HuH-7.5 (cell line): ENCODE measurements at regions not wholly inside any gene's neighbourhood (a gene's known extent, or its start where the extent isn't known, plus 50 kb on each side); places are given as distances from the start of the nearest gene placed in this dataset.
A peak's percentile ranks its signal among the peaks of the same experiment; 100 is the strongest.
"Not testable (repeated sequence)": the region's sequence is repeated elsewhere in the genome, so short reads cannot be mapped to it uniquely, and the experiment has no call there.

ENCODE experiments used
- DNase-seq: peaks from one replicate; pipeline ENCODE4 v3.0.0; 2011; ENCODE audit warnings: low spot score

DNA sequence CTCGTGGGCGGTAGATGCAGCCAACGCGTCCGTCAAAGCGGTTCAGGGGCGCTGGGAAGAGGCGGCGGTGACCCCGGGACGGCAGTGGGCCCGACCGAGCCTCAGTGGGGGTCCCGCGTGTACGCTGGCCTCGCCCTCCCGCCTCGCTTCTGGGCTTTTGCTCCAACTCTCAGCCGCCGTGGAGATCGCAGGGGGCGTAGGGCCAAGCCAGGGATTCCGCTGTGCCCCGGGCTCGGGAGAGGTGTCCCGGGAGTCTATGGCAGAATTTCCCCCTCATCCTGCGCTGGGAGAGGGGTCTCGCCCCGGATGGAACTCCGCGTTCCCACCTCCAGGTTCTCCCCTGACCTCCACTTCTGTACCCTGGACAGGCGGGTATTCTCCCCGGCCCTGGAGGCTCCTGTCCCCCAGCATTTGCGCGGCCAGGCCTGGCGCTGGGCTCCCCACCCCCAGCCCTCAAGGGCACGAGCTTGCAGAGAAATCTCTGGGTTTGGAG is 131.9 kb downstream of the MRPL36 start:
- no peak for DNase-seq

DNA sequence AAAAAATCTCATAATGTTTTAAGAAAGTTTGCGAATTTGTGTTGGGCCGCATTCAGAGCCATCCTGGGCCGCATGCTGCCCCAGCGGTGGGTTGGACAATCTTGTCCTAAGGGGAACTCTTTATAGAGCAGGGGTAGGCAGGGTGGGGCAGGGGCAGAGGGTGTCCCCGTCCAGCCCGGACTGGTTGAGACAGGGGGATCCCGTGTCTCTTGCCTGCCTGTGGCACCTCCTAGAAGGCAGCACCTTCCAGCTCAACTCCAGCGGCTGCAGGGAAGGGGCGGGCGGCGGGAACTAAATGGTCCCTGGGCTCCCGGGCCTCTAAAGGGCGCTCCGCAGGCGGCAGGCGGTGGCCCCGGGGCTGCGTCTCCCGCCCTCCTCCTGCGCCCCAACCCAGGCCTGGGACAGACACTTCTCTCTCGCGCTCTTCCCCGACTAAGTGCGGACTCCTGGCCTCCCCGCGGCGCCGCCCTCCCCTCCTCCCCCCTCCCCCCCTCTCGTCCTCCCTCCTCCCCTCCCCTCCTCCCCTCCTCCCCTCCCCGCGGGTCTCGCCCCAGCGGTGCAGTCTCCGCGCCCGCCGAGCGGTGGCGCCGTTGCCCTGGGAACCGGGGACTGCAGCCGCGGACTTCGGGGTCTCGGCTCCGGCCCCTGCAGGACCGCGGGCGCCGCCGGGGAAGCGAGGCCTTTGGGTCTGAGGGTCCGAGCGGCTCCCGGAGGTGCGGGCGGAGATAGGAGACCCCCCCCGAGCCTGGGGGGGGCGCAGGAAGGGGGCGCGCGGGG is 132.6 kb downstream of the MRPL36 start:
- peak; percentile 72 for DNase-seq

DNA sequence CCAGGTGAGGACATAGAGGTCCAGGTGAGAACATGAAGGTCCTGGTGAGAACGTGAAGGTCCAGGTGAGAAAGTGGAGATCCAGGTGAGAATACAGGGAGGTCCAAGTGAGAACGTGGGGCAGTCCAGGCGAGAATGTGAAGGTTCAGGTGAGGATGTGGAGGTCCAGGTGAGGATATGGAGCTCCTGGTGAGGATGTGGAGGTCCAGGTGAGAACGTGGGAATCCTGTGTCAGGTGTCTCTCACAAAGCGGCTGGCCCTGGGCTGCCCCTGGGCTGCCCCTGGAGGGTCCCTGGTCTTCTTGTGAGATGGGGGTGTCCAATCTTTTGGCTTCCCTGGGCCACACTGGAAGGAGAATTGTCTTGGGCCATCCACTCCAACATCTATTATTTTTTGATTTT is 133.4 kb downstream of the MRPL36 start:
- no peak for DNase-seq

DNA sequence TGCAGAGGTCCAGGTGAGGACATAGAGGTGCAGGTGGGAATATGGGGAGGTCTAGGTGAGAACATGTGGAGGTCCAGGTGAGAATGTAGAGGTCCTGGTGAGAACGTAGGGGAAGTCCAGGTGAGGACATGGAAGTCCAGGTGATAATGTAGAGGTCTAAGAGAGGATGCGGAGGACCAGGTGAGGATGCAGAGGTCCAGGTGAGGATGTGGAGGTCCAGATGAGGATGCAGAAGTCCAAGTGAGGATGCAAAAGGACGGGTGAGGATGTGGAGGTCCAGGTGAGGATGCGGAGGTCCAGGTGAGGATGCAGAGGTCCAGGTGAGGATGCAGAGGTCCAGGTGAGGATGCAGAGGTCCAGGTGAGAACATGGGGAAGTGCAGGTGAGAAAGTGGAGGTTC is 133.8 kb downstream of the MRPL36 start:
- no peak for DNase-seq

DNA sequence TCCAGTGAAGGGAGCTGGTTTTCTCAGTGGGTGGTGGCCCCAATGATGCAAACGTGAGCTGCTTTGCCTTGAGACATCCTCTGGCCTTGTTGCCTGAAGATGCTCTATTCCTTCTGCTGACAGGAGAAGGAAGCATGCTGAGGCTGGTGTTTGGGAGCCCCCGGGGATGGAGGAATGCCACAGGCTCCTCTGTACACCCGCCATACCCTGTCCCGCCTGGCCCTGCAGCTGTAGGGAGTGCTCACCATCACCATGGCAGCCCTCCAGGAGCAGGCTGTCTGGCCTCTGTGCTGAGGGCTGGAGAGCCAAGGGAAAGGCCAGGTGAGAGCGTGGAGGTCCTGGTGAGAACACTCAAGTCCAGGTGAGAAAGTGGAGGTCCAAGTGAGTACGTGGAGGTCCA is 134.4 kb downstream of the MRPL36 start:
- DNase-seq = no peak

DNA sequence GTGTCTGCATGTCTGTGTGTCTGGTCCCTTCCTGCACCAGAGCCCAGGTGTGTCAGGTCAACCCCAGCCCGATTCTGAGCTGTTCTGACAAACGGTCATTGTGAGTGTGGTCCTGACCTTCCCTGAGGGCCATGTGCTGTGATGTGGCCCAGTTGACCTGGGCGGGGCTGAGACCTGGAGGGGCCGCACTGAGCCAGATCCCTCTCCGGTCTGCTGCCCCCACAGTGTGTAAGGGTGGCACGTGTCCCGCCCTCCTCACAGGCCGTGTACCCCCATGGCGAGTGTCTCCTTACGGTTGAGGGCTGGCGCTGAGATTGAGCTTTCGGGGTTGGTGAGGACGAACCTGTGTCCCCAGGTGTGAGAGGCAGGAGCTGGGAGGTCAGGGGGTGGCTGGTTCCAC is 136.5 kb downstream of the MRPL36 start:
- no peak for DNase-seq

DNA sequence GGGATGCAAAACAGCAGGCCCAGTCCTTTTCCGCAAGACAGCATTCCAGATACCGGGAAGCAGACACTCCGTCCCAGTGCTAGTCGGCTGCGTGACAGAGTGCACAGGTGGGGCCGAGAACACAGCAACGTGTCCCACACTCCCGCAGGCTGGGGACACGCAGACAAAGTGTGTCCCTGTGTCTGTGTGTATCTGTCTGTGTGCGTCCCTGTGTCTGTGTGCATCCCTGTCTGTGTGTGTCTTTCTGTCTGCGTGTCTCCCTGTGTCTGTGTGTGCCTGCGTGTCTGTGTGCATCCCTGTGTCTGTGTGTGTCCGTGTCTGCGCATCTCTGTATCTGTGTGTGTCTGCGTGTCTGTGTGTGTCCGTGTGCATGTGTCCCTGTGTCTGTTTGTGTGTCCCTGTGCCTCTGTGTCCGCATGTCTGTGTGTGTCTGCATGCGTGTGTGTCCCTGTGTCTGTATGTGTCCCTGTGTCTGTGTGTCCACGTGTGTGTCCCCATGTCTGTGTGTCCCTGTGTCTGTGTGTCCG is 137.0 kb downstream of the MRPL36 start:
- no peak for DNase-seq

DNA sequence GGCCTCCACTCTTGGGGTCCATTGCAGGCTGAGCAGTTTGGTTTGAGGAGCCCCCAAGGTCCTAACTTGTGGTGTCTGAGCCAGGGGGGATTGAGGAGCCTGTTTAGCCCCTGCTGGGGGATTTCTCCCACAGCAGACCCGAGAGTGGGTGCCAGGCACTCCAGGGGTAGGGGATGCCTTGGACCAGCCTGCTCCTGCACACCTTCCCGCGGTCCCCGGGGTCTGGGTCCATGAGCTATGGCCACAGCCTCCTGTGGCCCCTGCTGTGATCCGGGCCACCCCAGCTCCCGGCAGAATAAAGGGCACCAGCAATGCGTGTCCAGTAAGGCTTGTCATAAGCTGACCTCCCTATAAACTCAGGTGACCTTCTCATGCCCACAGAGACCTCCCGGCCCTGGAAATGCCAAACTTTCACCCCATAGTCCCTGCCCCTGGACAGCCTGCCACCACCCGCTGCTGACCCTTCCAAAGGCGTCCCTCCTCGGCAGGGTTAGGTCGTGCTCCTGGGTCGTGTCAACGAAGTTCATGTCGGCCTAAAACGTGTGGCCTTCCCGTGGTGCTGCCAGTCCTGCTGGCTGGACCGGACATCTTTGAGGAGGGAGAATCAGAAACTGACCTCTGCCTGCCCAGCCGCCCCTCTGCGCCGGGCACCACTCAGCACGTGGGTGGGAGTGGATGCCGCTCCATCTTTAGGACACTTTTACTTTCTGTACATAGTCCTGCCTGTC is 137.6 kb downstream of the MRPL36 start:
- DNase-seq = no peak

DNA sequence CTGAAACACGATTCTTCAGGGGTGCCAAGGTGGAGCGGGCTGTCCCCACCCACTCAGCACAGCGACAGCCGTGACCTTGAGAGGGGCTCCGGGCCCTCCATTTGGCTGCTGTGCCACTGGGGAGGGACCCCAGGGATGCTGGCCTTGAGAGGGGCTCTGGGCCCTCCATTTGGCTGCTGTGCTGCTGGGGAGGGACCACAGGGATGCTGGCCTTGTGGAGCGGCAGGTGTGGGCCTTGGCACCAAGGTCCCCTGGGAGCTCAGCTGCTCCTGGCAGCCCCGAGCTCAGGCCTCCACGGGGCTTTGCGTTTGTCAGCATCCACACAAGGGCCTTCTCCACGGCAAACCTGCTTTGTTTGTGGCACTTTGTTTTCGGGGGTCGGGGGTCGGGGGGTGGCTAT is 137.6 kb upstream of the LPCAT1 start:
- no peak for DNase-seq

DNA sequence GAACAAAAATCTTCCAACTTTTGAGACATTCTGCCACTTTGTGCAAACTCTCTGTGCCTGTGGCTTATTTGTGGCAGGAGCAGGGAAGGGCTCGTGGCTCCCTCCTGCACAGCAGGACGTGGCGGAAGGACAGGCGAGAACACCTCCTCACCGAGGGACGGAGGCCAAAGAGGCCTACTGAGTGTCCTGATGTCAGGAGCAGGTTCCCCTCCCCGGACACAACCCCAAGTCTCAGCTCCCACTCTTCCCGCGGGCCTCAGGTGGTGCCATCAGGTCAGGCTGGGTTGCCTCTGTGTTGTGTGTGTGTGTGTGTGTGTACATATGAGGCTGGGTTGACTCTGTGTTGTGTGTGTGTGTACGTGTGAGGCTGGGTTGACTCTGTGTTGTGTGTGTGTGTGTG is 136.8 kb upstream of the LPCAT1 start:
- DNase-seq = no peak

DNA sequence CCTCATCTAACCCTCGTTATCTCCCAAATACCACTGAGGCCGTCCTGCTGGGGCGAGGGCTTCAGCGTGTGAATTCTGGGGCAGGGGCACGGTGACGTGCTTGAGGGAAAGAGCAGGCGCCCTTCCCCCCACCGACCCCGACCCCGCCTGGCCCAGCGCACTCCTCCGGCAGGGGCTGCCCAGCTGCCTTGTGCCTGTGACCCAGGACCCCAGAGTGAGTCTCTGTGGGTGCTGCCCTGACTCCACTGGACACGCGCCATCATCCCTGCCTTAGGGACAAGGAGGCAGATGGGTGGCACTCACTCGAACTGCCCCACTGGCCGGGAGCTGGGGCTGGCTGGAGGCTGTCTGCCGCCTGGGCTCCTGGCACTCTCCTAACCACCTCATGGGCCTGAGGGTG is 136.2 kb upstream of the LPCAT1 start:
- no peak for DNase-seq

DNA sequence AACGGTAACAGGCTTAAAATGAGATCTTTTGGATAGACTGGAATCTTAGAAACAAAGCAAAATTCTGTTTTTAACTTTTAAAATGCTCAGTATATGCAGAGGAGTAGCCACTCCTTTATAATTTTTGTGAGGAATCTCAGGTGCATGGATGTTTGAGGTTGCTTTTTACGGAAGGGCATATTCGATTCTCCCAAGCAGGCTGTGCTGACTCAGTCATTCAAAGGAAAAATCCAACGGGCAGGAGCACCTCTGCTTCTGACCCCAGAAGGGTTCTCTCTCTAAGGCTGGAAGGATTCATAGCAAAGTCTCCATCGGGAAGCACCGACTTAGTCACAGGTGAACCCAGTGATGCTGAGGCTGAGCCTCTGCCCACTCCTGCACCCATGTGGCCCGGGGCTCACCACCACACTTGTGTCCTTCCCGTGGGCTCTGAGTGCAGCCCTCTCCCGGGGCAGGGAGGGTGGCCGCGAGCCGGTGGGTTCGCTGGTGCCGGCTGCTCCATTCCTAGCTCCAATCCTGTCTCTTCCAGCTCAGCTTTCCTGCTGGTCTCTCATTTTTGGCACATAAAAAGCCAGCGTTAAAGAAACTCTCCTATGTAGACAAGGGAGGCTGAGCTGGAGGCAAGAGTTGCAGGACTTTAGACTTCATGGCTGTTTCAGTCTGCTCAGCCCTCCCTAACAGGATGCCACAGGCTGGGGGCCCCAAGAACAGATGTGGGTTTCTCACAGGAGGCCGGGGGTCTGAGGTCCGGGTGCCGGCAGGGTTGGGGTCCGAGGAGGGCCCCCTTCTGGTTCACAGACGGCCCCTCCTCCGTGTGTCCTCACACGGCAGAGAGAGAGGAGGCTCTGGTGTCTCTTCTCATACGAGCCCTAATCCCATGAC is 135.6 kb upstream of the LPCAT1 start:
- no peak for DNase-seq

DNA sequence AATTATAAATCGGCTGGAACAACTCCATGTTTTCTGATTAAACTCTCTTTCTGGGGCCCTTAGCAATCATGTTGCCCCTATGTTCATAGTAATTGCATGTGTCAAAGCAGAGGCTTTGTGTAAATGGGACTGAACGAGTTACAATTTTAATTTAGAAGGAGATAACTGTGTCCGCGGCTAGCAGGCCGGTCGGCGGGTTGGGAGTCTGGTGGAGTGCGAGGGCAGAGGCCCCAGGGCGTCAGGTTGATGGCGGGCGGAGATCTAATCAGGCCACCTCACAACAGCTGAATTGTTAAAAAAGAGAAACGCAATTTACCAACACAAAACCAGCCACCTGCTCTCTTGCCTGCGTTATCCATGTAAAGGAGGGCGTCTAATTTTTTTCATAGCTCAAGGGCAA is 134.9 kb upstream of the LPCAT1 start:
- no peak for DNase-seq

DNA sequence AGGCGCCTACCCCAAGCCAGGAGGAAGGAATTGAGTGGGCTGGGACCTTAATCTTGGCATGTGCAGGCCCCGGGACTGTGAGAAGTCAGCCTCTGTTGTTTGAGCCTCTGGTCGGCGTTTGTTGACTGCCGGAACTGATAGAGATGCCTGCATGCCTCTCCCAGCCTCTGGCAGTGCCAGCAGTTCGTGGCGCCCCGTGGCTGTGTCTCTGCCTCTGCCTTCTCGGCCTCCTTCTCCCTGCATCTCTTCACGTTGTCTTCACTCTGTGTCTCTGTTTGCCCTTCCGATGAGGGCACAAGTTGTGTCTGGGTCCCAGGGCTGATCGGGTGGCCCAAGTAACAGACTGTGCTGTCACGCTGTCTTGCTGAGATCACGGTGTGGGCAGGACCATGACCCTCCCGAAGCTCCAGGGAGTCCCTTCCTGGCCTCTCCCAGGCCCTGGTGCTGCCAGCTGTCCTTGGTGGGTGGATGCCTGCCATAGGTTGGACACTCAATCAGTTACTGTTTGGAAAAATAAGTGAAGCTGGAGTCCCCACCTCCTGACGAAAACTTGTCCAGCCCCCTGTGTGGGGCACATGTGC is 133.5 kb upstream of the LPCAT1 start:
- no peak for DNase-seq

DNA sequence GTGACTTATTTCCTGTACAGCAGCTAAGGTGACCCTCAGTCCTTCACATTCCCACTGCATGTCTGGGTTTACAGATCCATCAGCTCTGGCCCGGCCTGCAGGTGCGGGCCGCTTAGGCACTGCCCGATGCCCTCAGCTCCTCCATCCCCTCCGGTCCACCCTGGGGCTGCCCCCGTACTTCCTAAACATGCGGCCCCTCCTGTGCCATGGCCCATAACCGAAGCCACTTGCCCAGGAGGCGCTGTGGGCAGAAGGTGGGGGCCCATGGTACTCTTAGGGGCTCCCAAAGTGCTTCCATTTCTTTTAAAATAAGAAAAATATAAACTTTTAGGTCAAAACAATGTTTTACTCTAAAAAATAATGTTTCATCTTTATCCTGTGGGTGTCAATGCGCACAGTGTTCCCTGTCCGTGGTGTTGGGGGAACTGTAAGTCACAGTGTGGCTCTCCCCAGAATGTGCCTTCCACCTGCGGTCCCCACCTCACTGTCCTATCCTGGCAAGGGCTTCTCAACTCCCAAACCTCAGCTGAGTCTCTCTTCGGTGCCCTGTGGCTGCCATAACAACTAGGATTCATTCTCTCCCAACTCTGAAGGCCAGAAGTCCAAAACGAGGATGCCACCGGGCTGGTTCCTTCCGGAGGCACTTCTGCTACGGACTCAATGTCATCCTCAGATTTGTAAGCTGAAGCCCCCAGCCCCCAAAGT is 132.7 kb upstream of the LPCAT1 start:
- DNase-seq = no peak

DNA sequence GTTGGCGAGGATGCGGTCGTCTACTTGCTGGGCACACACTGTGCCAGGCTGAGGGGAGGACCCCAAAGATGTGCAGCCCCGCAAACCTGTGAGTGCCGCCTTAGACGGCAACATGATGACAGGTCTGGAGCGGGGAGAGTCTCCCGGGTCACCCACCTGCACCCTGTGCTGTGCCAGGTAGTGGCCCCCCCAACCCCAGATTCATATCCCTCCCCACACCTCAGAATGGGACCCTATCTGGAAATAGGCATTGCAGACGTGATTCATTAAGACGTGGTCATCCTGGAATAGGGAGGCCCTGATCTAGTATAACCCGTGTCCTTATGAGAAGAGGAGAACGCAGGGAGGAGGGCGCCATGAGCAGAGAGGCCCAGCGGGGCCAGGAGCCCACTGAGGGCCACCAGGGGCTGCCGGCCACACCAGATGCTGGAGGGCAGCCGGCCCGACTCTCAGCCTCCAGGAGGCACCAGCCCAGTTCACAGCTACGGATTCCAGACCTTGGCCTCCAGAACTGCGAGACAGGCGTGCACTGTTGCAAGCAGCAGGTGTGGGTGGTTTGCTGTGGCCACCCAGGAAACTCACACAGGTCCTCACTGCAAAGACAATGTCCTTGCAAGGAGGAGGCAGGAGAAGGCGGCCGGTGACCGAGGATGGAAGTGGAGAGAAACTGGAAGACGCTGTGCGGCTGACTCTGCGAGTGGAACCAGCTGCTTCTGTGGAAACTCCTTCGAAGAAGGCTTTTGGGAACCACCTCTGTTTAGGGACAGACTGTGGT is 131.9 kb upstream of the LPCAT1 start:
- DNase-seq = no peak

DNA sequence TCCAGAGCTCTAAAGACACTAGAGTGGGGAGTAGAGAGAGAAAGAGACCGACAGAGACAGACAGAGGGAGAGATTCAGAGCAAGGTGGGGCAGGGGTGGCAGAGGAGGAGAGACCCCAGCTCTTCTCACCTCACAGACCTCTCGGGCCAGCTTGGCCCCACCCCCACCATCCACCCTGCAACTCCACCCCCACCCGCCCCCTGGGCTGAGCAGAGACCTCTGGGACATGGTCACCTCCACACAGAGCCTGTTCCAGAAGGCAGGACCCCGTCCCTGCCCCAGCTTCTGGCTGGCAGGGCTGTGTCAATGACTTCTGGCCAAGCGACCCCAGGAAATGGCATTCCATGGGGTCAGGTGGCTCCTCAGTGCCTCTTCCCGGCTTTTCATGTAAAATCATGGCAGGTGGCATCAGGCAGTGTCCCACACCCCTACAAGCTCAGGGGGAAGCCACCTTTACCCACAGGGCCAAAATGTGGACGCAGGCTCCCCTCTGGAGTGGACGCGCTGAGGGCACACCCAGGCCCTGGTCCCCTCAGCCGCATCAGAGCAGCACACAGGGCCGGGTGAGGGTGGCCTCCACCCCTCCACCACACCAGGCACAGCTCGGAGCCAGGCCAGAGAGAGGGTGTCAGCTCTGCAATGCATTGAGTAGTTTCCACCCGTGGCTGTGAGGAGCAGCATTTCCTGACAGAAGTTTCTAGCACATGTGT is 131.2 kb upstream of the LPCAT1 start:
- DNase-seq = no peak

DNA sequence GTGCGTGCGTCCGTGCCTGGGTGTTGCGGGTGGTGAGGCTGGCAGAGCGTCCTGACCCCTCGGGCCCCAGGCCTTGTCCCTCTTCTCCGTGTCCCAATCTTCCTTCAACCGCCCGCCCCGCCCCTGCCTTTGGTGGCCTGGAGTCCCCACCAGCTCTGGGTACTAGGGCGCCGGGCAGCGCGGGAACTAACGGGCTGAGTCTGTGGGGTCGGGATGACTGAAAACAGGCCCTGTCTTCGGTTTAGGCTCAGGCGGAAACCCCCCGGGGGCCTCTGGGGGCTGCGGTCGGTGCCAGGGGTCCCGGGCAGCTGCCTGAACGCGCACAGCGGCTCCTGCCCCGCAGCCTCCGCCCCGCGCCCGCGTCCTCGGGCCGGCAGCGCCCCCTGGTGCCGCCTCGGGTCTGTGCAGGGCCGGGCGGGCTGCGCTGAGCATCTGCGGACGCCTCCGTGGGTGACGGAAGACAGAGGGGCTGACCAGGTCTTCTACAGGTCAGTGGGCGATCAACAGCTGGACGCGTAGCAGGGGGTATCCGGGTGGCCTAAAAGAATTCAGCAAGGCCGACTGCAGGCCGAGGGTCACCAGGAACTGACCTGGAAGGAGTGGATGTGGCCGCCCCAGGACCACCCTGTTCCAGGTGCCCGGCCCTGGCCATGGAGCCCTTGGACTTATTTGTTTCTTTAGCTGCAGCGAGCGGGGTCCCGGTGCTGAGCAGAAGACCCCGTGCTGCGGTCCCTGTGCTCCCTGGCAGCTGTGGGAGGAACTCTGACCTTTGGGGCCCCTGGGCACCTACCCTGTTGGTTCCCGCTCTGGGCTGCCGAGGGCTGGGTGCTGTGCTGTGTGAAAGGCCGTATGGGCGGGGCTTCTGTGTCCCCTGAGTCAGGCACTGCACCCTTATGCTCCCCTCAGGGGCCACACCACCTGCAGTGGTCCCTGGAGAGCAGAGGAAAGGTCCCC is 130.2 kb upstream of the LPCAT1 start:
- not testable (repeated sequence) for DNase-seq
